NCI-H82 (cell line): ENCODE measurements at regions not wholly inside any gene's neighbourhood (a gene's known extent, or its start where the extent isn't known, plus 50 kb on each side); places are given as distances from the start of the nearest gene placed in this dataset.
A peak's percentile ranks its signal among the peaks of the same experiment; 100 is the strongest.

Experiments
- DNase-seq: peaks from one replicate; lab custom pipeline; 2025; lab: John Stamatoyannopoulos, UW

- no peak for DNase-seq
These were observed 80.3 kb downstream of the NXPE2 start for GRCh38 chr11:114758627-114759026.

GRCh38 chr11:114762408-114762807 lies 84.1 kb downstream of the NXPE2 start:
- peak; percentile 80 for DNase-seq

- no peak for DNase-seq
These were observed 86.2 kb downstream of the NXPE2 start for GRCh38 chr11:114764563-114764962.

- DNase-seq = no peak
These were observed 92.8 kb downstream of the NXPE2 start for GRCh38 chr11:114771172-114771571.

- peak; percentile 70 for DNase-seq
These were observed 95.4 kb downstream of the NXPE2 start for GRCh38 chr11:114773541-114774338.

GRCh38 chr11:114774599-114775361 lies 96.5 kb downstream of the NXPE2 start:
- peak; percentile 86 for DNase-seq

GRCh38 chr11:114775875-114776621 lies 97.7 kb downstream of the NXPE2 start:
- DNase-seq = peak; percentile 88

- DNase-seq = no peak
These were observed 98.6 kb downstream of the NXPE2 start for GRCh38 chr11:114776956-114777355.

GRCh38 chr11:114779189-114779588 lies 100.9 kb downstream of the NXPE2 start:
- DNase-seq = no peak

GRCh38 chr11:114782650-114783310 lies 104.5 kb downstream of the NXPE2 start:
- no peak for DNase-seq

GRCh38 chr11:114783805-114784204 lies 105.5 kb downstream of the NXPE2 start:
- no peak for DNase-seq

GRCh38 chr11:114784216-114784615 lies 105.9 kb downstream of the NXPE2 start:
- DNase-seq = no peak

- DNase-seq = no peak
These were observed 106.6 kb downstream of the NXPE2 start for GRCh38 chr11:114784891-114785290.

GRCh38 chr11:114785820-114786219 lies 107.5 kb downstream of the NXPE2 start:
- peak; percentile 89 for DNase-seq

- peak; percentile 33 for DNase-seq
These were observed 108.8 kb downstream of the NXPE2 start for GRCh38 chr11:114787126-114787525.

- peak; percentile 22 for DNase-seq
These were observed 112.6 kb downstream of the NXPE2 start for GRCh38 chr11:114790910-114791309.

GRCh38 chr11:114794048-114794684 lies 115.8 kb downstream of the NXPE2 start:
- no peak for DNase-seq

- no peak for DNase-seq
These were observed 118.8 kb downstream of the NXPE2 start for GRCh38 chr11:114796954-114797721.

GRCh38 chr11:114799476-114799875 lies 121.1 kb downstream of the NXPE2 start:
- peak; percentile 7 for DNase-seq

- DNase-seq = no peak
These were observed 123.4 kb downstream of the NXPE2 start for GRCh38 chr11:114801773-114802172.

GRCh38 chr11:114802878-114803277 lies 124.6 kb downstream of the NXPE2 start:
- no peak for DNase-seq
